H1 (cell line): ENCODE measurements at regions not wholly inside any gene's neighbourhood (a gene's known extent, or its start where the extent isn't known, plus 50 kb on each side); places are given as distances from the start of the nearest gene placed in this dataset.
"Not testable (repeated sequence)": the region's sequence is repeated elsewhere in the genome, so short reads cannot be mapped to it uniquely, and the experiment has no call there.

Experiments used
- CTCF ChIA-PET: fragments of 300-600 bp; sonication (Branson Sonifier 250); formaldehyde crosslinking; loops from one replicate; lab custom pipeline; 2021; ENCODE audit not compliant: partially characterized antibody; lab: Charles Lee
- POLR2A ChIA-PET: fragments of 300-600 bp; sonication (Branson Sonifier 250); formaldehyde crosslinking; loops from one replicate; lab custom pipeline; 2021; ENCODE audit warnings: inconsistent platforms; ENCODE audit not compliant: partially characterized antibody; lab: Charles Lee
- DNase-seq, 2 experiments: peaks; one replicate each; pipeline versions ENCODE4 v3.0.0 to v3.0.0-alpha.2; 2010 to 2022; ENCODE audit warnings: low spot score in 2 of 2, low read depth in 1 of 2, mixed read lengths in 1 of 2
- FAIRE-seq: peaks from 2 replicates; lab custom pipeline; 2011; peaks lifted over from hg19 to GRCh38; lab: Jason Lieb, UNC
- H2AFZ ChIP-seq: 2 replicates; pipeline ENCODE4 v1.8.1; 2012; ENCODE audit warnings: low read length, inconsistent platforms
- H2AK5ac ChIP-seq: 2 replicates; pipeline ENCODE4 v1.6.1; 2013; ENCODE audit warnings: low read depth, low read length
- H2BK120ac ChIP-seq: replicated peaks from 2 replicates; pipeline ENCODE3; 2013; ENCODE audit warnings: low read depth, low read length, inconsistent platforms
- H2BK12ac ChIP-seq: 2 replicates; pipeline ENCODE4 v1.6.1; 2013; ENCODE audit warnings: low read depth, low read length
- H2BK15ac ChIP-seq: 2 replicates; pipeline ENCODE4 v1.6.1; 2013; ENCODE audit warnings: low read length
- H2BK20ac ChIP-seq: 2 replicates; pipeline ENCODE4 v1.6.1; 2013; ENCODE audit warnings: low read length
- H2BK5ac ChIP-seq: 2 replicates; pipeline ENCODE4 v1.6.1; 2013; ENCODE audit warnings: low read depth, low read length
- H3K14ac ChIP-seq: 2 replicates; pipeline ENCODE4 v1.6.1; 2013; ENCODE audit warnings: inconsistent platforms; ENCODE audit not compliant: insufficient read length
- H3K18ac ChIP-seq: 2 replicates; pipeline ENCODE4 v1.6.1; 2013; ENCODE audit warnings: low read length; ENCODE audit errors: extremely low read depth
- H3K23ac ChIP-seq: 2 replicates; pipeline ENCODE4 v1.6.1; 2013; ENCODE audit warnings: inconsistent platforms; ENCODE audit not compliant: insufficient read length
- H3K23me2 ChIP-seq: 2 replicates; pipeline ENCODE4 v1.6.1; 2013; ENCODE audit warnings: low read depth, low read length
- H3K27ac ChIP-seq: 2 replicates; pipeline ENCODE4 v1.6.1; 2011; ENCODE audit warnings: low read depth, low read length, inconsistent platforms
- H3K27me3 ChIP-seq, 4 experiments: replicated peaks in 1 of 4; 1 replicate in 1 of 4; 2 replicates in 3 of 4; pipeline versions ENCODE4 v1.6.1 to v1.8.1; 2011 to 2013; ENCODE audit warnings: low read length in 3 of 4, mild to moderate bottlenecking in 3 of 4, inconsistent platforms in 2 of 4, mixed read lengths in 2 of 4, moderate library complexity in 1 of 4; ENCODE audit not compliant: control insufficient read depth in 3 of 4, insufficient read depth in 3 of 4; ENCODE audit errors: extremely low read depth in 1 of 4
- H3K36me3 ChIP-seq, 4 experiments: 2 replicates each; pipeline versions ENCODE4 v1.6.1 to v1.8.1; 2011 to 2013; ENCODE audit warnings: mild to moderate bottlenecking in 4 of 4, low read length in 3 of 4, moderate library complexity in 2 of 4, control low read depth in 1 of 4, inconsistent platforms in 1 of 4; ENCODE audit not compliant: insufficient read depth in 4 of 4, control insufficient read depth in 2 of 4
- H3K4ac ChIP-seq: replicated peaks from 2 replicates; pipeline ENCODE3; 2013; ENCODE audit warnings: low read length, low read depth, mixed read lengths, inconsistent platforms; ENCODE audit not compliant: insufficient read length
- H3K4me1 ChIP-seq, 4 experiments: replicated peaks in 1 of 4; 1 replicate in 1 of 4; 2 replicates in 3 of 4; pipeline versions ENCODE4 v1.6.1 to v1.8.1; 2011 to 2013; ENCODE audit warnings: low read length in 3 of 4, inconsistent platforms in 2 of 4, mixed read lengths in 1 of 4; ENCODE audit not compliant: insufficient read depth in 4 of 4, control insufficient read depth in 3 of 4
- H3K4me2 ChIP-seq, 2 experiments: 2 replicates each; pipeline versions ENCODE4 v1.6.1 to v1.8.1; 2011 to 2013; ENCODE audit warnings: low read depth in 2 of 2, low read length in 2 of 2, control low read depth in 1 of 2, inconsistent platforms in 1 of 2, mild to moderate bottlenecking in 1 of 2; ENCODE audit not compliant: insufficient read depth in 1 of 2
- H3K4me3 ChIP-seq, 4 experiments: fragments of 200-600, 300-600 bp in 1 of 4; sonication (generic), shearing (Covaris generic), sonication (Bioruptor Twin) in 1 of 4; 2 replicates each; pipeline versions ENCODE4 v1.5.1 to v1.8.1; 2011 to 2016; ENCODE audit warnings: low read length in 4 of 4, low read depth in 3 of 4, control low read depth in 2 of 4, inconsistent platforms in 2 of 4, mild to moderate bottlenecking in 2 of 4, mixed read lengths in 1 of 4, moderate library complexity in 1 of 4; ENCODE audit not compliant: insufficient read depth in 2 of 4; ENCODE audit errors: extremely low read depth in 1 of 4
- H3K56ac ChIP-seq: replicated peaks from 2 replicates; pipeline ENCODE3; 2013; ENCODE audit warnings: low read depth, mild to moderate bottlenecking, mixed read lengths, low read length, inconsistent platforms; ENCODE audit not compliant: insufficient read length
- H3K79me1 ChIP-seq: 2 replicates; pipeline ENCODE4 v1.6.1; 2013; ENCODE audit warnings: low read depth, low read length, control low read depth
- H3K79me2 ChIP-seq, 2 experiments: 2 replicates each; pipeline versions ENCODE4 v1.6.1 to v1.8.1; 2012 to 2013; ENCODE audit warnings: low read length in 2 of 2, mild to moderate bottlenecking in 2 of 2, inconsistent platforms in 1 of 2; ENCODE audit not compliant: insufficient read depth in 2 of 2, control insufficient read depth in 1 of 2
- H3K9ac ChIP-seq, 4 experiments: replicated peaks in 1 of 4; 1 replicate in 1 of 4; 2 replicates in 3 of 4; pipeline versions ENCODE4 v1.6.1 to v1.8.1; 2011 to 2013; ENCODE audit warnings: low read depth in 3 of 4, low read length in 3 of 4, control low read depth in 2 of 4, mild to moderate bottlenecking in 2 of 4, moderate library complexity in 2 of 4, inconsistent platforms in 1 of 4; ENCODE audit errors: extremely low read depth in 1 of 4
- H3K9me3 ChIP-seq, 2 experiments: 2 replicates each; pipeline versions ENCODE4 v1.6.1 to v1.8.1; 2012 to 2013; ENCODE audit warnings: mild to moderate bottlenecking in 2 of 2, moderate library complexity in 2 of 2, control low read depth in 1 of 2, inconsistent platforms in 1 of 2, low read depth in 1 of 2, low read length in 1 of 2, mixed read lengths in 1 of 2; ENCODE audit not compliant: insufficient read depth in 2 of 2
- H4K20me1 ChIP-seq, 2 experiments: replicated peaks in 1 of 2; 2 replicates each; pipeline versions ENCODE3 to v1.8.1; 2011 to 2013; ENCODE audit warnings: inconsistent platforms in 2 of 2, low read length in 2 of 2, mild to moderate bottlenecking in 1 of 2; ENCODE audit not compliant: insufficient read depth in 2 of 2, control insufficient read depth in 1 of 2
- H4K5ac ChIP-seq: 2 replicates; pipeline ENCODE4 v1.6.1; 2013; ENCODE audit warnings: low read length, low read depth, mixed read lengths, inconsistent platforms; ENCODE audit not compliant: insufficient read length
- H4K8ac ChIP-seq: 2 replicates; pipeline ENCODE4 v1.8.0; 2013; ENCODE audit warnings: mild to moderate bottlenecking, moderate library complexity, low read length, inconsistent platforms; ENCODE audit not compliant: insufficient read depth; ENCODE audit errors: extremely low read depth
- H4K91ac ChIP-seq: replicated peaks from 2 replicates; pipeline ENCODE3; 2013; ENCODE audit warnings: low read length, mixed read lengths, inconsistent platforms; ENCODE audit not compliant: insufficient read length
- WGBS, 2 experiments: shearing (Covaris generic) in 1 of 2; methylation state at CpG; one replicate each; pipeline versions ENCODE4 v1.1.6 to v1.1.7; 2013 to 2015; ENCODE audit warnings: low lambda C conversion rate in 2 of 2, mixed read lengths in 2 of 2, inconsistent platforms in 1 of 2, low coverage in 1 of 2, missing lambda C conversion rate in 1 of 2; ENCODE audit not compliant: insufficient replicate concordance in 2 of 2, insufficient coverage in 1 of 2, insufficient read length in 1 of 2; ENCODE audit errors: extremely low coverage in 1 of 2, missing lambda C conversion rate in 1 of 2; 5-methylcytosine and 5-hydroxymethylcytosine counted together

DNA sequence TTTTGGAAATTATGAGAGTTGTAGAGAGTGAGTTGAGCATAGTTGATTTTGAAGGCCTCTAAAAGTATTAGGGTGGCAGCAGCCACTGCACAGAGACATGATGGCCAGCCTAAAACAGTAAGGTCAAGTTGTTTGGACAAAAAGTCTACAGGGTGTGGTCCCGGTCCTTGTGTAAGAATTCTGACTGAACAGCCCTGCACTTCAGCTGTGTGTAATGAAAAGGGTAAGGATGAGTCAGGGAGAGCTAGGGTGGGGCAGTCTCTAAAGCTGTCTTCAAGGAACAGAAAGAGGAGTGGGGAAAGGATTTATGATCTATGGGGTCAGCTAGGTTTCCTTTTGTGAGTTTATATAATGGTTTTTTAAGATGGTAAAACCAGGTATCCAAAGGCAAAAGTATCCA lies 284.8 kb downstream of the RPS4Y2 start:
- H3K14ac ChIP-seq, H3K23me2 ChIP-seq, FAIRE-seq, H4K91ac ChIP-seq, DNase-seq, H2AFZ ChIP-seq, H3K27me3 ChIP-seq, H2BK20ac ChIP-seq, H2AK5ac ChIP-seq, H2BK120ac ChIP-seq, H3K9me3 ChIP-seq, H3K36me3 ChIP-seq, H3K27ac ChIP-seq, H3K79me2 ChIP-seq, H4K20me1 ChIP-seq, CTCF ChIA-PET, H2BK12ac ChIP-seq, H3K4ac ChIP-seq, H3K18ac ChIP-seq, H3K4me1 ChIP-seq, H4K8ac ChIP-seq, H2BK5ac ChIP-seq, H3K4me3 ChIP-seq, H2BK15ac ChIP-seq, H3K79me1 ChIP-seq, POLR2A ChIA-PET, H3K23ac ChIP-seq, H4K5ac ChIP-seq, H3K56ac ChIP-seq, H3K9ac ChIP-seq, H3K4me2 ChIP-seq: not testable (repeated sequence)
- WGBS, 2 experiments = no CpG with 5 or more reads among the region's 1 CpG
